ENCODE measurements at regions not wholly inside any gene's neighbourhood (a gene's known extent, or its start where the extent isn't known, plus 50 kb on each side); places are given as distances from the start of the nearest gene placed in this dataset.
"Not testable (repeated sequence)": the region's sequence is repeated elsewhere in the genome, so short reads cannot be mapped to it uniquely, and the experiment has no call there.

- no peak for DNase-seq (ENCODE audit: low read depth in 4 of 4, low spot score in 3 of 4)
Measured at GRCh38 chr6:120273411-120273810, 923.9 kb upstream of the MAN1A1 start.

GRCh38 chr6:120272038-120272437 is 922.5 kb upstream of the MAN1A1 start:
- no peak for DNase-seq (ENCODE audit: low read depth in 4 of 4, low spot score in 3 of 4)

DNA sequence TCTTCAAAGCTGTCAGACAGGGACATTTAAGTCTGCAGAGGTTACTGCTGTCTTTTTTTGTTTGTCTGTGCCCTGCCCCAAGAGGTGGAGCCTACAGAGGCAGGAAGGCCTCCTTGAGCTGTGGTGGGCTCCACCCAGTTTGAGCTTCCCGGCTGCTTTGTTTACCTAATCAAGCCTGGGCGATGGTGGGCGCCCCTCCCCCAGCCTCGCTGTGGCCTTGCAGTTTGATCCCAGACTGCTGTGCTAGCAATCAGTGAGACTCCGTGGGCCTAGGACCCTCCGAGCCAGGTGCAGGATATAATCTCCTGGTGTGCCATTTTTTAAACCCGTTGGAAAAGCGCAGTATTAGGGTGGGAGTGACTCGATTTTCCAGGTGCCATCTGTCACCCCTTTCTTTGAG is 918.7 kb upstream of the MAN1A1 start:
- DNase-seq (ENCODE audit: low read depth in 4 of 4, low spot score in 3 of 4), result not testable (repeated sequence)

DNA sequence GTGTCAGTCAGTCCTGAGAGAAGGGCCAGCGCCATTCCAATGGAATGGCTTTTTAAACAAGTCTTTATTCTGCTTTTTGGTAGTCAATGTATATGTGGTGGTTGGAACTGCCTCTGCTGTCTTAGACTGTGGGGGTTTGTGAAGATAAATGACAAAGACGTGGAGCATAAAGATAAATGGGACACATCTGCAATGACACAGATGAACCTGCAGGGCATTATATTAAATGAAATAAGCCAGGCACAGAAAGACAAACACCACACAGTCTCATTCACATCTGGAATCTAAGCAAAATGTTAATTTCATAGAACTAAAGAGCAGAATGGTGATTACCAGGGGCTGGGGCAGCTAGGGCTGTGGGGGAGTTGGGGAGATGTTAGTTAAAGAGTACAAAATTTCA is 912.8 kb upstream of the MAN1A1 start:
- DNase-seq (ENCODE audit: low read depth in 4 of 4, low spot score in 3 of 4), result no peak

DNA sequence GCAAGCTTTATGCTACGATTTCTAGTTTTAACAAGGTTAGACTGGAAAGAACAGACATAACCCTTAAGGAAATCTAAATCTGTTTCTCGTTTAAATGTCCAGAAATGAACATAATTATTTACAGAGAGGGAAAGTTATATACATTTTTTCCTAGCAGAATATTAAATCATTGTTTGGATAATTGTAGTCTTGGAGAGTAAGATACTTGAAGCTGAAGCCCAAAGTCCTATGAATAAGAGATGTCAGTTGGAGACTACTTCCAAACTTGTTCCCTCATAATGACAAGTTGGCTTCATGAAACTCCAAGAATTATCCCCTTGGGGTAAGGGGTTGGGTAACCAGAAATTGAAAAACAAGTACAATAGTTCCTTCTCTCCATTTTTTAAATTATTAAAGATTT is 911.1 kb upstream of the MAN1A1 start:
- DNase-seq (ENCODE audit: low read depth in 4 of 4, low spot score in 3 of 4), result no peak

GRCh38 chr6:120254651-120255050 is 905.1 kb upstream of the MAN1A1 start:
- DNase-seq (ENCODE audit: low read depth in 4 of 4, low spot score in 3 of 4), result no peak

- no peak for DNase-seq (ENCODE audit: low read depth in 4 of 4, low spot score in 3 of 4)
Measured at GRCh38 chr6:120248451-120248850, 898.9 kb upstream of the MAN1A1 start.

DNA sequence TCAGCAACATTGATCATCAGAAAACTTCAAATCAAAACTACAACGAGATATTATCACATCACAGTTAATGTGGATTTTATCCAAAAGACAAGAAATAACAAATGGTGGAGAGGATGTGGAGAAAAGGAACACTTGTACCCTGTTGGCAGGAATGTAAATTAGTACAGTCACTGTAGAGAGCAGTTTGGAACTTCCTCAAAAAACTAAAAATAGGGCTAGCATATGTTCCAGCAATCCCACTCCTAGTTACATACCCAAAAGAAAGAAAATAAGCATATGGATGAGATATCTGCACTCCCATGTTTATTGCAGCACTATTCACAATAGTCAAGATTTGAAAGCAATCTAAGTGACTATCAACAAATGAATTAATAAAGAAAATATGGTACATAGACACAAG is 887.7 kb upstream of the MAN1A1 start:
- no peak for DNase-seq (ENCODE audit: low read depth in 4 of 4, low spot score in 3 of 4)

DNA sequence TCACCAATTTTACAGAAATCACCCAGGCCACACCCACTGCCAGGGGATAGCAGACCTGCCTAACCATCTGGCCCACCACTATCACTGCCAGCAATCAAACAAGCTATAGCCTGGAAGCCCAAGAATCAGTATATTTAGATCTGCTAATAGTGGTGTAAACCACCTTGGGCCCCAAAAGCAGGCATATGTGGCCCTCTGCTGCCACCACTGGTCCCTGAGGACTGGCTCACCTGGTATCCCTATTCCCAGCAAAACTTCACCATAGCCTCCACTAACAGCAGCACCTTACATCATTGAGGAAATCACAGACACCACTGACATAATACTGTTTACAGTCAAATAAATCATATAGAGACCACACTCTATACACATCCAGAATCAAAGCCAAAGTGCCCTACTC is 880.4 kb upstream of the MAN1A1 start:
- no peak for DNase-seq (ENCODE audit: low read depth in 4 of 4, low spot score in 3 of 4)

DNA sequence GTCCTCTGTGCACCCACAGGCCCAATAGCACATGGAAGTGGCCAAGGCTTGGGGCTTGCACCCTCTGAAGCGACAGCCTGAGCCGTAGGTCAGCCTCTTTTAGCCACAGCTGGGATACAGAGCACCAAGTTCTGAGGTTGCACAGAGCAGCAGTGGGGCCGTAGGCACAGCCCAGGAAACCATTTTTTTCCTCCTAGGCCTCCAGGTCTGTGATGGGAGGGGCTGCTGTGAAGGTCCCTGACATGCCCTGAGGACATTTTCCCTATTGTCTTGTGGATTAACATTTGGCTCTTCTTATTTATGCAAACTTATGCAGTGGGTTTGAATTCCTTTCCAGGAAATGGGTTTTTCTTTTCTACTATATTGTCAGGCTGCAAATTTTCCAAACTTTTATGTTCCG is 878.7 kb upstream of the MAN1A1 start:
- DNase-seq (ENCODE audit: low read depth in 4 of 4, low spot score in 3 of 4), result no peak

GRCh38 chr6:120219339-120219738 is 869.8 kb upstream of the MAN1A1 start:
- no peak for DNase-seq (ENCODE audit: low read depth in 4 of 4, low spot score in 3 of 4)

GRCh38 chr6:120214088-120214499 is 864.5 kb upstream of the MAN1A1 start:
- DNase-seq (ENCODE audit: low read depth in 4 of 4, low spot score in 3 of 4), result no peak

DNA sequence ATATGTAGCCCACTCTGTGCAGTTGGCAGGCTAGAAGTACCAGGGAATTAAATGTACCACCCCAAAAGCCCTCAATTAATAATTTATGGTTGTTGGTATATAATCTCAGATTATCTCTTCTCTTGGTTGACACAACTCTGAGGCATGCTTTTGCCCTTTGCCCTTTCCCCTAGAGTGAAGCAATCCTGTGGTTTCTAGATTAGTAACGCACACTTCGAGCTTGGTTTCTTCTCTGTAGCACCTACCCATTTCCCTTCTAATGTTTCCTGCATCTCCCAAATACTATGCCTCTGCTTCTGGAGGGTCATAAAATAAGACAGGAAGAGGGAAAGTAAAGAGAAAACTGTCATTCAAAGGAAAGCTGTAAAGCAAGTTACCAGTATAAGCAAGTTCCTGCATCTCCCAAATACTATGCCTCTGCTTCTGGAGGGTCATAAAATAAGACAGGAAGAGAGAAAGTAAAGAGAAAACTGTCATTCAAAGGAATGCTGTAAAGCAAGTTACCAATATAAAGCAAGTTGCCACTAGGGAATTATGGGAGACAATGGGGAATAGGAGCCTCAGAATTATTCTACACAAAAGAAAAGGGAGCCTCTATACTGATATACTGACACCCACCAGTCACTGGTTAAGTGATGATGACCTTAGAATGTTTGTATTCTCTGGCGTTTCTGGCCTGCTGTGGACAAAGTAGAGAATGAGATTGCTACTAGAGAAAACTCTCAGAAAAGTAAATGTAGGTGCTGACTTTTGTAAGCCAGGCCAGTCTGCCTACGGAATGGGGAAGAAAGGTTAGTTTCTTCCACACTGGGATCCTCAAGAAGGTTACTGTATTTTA is 862.6 kb upstream of the MAN1A1 start:
- DNase-seq (ENCODE audit: low read depth in 4 of 4, low spot score in 3 of 4), result no peak

DNA sequence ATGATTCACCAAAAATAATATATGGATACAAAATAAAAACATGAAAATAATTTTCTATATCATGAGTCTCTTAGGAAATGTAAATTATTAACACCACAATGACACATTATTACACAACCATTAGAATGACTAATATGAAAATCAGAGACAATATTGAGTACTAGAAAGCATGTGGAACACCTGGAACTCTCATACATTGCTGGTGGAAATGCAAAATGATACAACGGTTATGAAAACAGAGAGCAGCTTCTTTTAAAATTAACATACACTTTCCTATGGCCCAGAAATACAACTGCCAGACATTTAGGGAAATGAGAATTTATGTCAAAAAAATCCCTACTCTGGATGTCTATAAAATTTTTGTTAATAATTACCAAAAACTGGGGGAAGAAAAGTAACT is 853.3 kb upstream of the MAN1A1 start:
- no peak for DNase-seq (ENCODE audit: low read depth in 4 of 4, low spot score in 3 of 4)

GRCh38 chr6:120200853-120201252 is 851.3 kb upstream of the MAN1A1 start:
- no peak for DNase-seq (ENCODE audit: low read depth in 4 of 4, low spot score in 3 of 4)

DNA sequence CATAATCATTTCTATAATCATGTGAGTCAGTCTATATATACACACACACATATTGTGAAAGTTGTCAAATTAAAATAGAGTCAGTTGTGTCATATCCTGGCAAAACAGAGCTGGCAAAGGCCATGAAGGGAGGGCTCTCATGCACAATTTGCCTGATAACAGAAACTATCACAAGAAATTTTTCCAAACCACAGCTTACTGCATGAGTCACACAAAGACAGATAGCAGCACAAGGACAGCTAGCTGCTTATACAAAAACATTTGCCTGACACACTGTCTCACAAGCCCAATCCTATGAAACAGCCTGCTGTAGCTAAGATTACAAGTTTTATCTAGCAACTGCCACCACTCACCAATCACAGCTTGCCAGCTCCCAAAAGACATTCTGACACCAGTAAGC is 848.5 kb upstream of the MAN1A1 start:
- no peak for DNase-seq (ENCODE audit: low read depth in 4 of 4, low spot score in 3 of 4)

DNA sequence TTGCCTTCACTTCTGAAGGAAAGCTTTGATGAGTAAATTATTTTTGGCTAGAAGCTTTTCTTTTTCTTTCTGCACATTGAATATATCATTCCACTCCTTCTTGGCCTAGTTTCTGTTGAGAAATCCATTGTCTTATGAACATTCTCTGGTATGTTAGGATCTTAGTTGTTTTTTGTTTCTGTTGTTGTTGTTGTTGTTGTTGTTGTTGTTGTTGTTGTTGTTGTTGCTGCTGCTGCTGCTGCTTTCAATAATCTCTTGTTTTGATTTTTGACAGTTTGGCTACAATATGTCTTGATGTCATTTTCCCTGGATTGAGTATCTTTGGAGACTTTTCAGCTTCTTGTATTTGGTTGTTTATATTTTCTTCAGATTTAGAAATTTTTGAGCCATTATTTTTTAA is 836.5 kb upstream of the MAN1A1 start:
- no peak for DNase-seq (ENCODE audit: low read depth in 4 of 4, low spot score in 3 of 4)

GRCh38 chr6:120173250-120173649 is 823.7 kb upstream of the MAN1A1 start:
- no peak for DNase-seq (ENCODE audit: low read depth in 4 of 4, low spot score in 3 of 4)

DNA sequence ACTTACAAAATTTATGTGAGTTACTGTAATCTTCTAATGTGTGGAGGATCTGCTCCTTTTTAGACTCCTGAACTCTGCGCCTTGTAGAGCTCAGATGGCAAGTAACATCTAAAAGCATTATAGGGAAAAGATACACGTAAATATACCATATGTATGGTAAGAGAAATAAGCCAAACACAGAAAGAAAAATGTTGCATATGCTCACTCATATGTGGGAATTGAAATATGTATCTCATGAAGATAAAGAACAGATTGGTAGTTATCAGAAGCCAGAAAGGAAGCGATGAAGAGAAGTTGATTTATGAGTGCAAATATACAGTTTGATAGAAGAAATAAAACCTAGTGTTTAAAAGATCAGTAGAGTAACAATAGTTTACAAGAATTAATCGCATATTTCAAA is 815.0 kb upstream of the MAN1A1 start:
- DNase-seq (ENCODE audit: low read depth in 4 of 4, low spot score in 3 of 4), result no peak

DNA sequence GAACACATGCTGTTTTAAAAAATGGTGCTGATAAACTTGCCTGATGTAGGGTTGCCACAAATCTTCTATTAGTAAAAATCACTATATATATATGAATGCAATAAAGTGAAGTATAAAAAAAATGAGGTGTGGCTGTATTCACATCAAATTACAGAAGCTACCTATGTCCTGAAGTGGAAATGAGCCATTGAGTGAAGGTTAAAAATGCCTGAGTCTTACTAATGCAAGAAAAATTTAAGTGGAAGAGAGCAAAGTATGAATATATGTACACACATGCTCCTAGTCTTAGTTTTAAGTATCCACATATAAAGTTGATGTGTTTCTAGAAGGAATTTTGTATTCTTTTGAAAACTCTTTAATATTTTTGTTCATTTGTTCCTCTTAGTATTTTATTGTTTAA is 808.3 kb upstream of the MAN1A1 start:
- DNase-seq (ENCODE audit: low read depth in 4 of 4, low spot score in 3 of 4), result no peak

GRCh38 chr6:120147071-120147871 is 797.7 kb upstream of the MAN1A1 start:
- no peak for DNase-seq (ENCODE audit: low read depth in 4 of 4, low spot score in 3 of 4)

- no peak for DNase-seq (ENCODE audit: low read depth in 4 of 4, low spot score in 3 of 4)
Measured at GRCh38 chr6:120141601-120142000, 792.0 kb upstream of the MAN1A1 start.

Measured in left renal pelvis (tissue), 4 donors.